H1 (cell line): ENCODE measurements at regions not wholly inside any gene's neighbourhood (a gene's known extent, or its start where the extent isn't known, plus 50 kb on each side); places are given as distances from the start of the nearest gene placed in this dataset.

Experiments
- CTCF ChIA-PET: fragments of 300-600 bp; sonication (Branson Sonifier 250); formaldehyde crosslinking; loops from one replicate; lab custom pipeline; 2021; ENCODE audit not compliant: partially characterized antibody; lab: Charles Lee
- POLR2A ChIA-PET: fragments of 300-600 bp; sonication (Branson Sonifier 250); formaldehyde crosslinking; loops from one replicate; lab custom pipeline; 2021; ENCODE audit warnings: inconsistent platforms; ENCODE audit not compliant: partially characterized antibody; lab: Charles Lee
- DNase-seq, 2 experiments: peaks; one replicate each; pipeline versions ENCODE4 v3.0.0 to v3.0.0-alpha.2; 2010 to 2022; ENCODE audit warnings: low spot score in 2 of 2, low read depth in 1 of 2, mixed read lengths in 1 of 2
- FAIRE-seq: peaks from 2 replicates; lab custom pipeline; 2011; peaks lifted over from hg19 to GRCh38; lab: Jason Lieb, UNC
- H2AFZ ChIP-seq: 2 replicates; pipeline ENCODE4 v1.8.1; 2012; ENCODE audit warnings: low read length, inconsistent platforms
- H2AK5ac ChIP-seq: 2 replicates; pipeline ENCODE4 v1.6.1; 2013; ENCODE audit warnings: low read depth, low read length
- H2BK120ac ChIP-seq: replicated peaks from 2 replicates; pipeline ENCODE3; 2013; ENCODE audit warnings: low read depth, low read length, inconsistent platforms
- H2BK12ac ChIP-seq: 2 replicates; pipeline ENCODE4 v1.6.1; 2013; ENCODE audit warnings: low read depth, low read length
- H2BK15ac ChIP-seq: 2 replicates; pipeline ENCODE4 v1.6.1; 2013; ENCODE audit warnings: low read length
- H2BK20ac ChIP-seq: 2 replicates; pipeline ENCODE4 v1.6.1; 2013; ENCODE audit warnings: low read length
- H2BK5ac ChIP-seq: 2 replicates; pipeline ENCODE4 v1.6.1; 2013; ENCODE audit warnings: low read depth, low read length
- H3K14ac ChIP-seq: 2 replicates; pipeline ENCODE4 v1.6.1; 2013; ENCODE audit warnings: inconsistent platforms; ENCODE audit not compliant: insufficient read length
- H3K18ac ChIP-seq: 2 replicates; pipeline ENCODE4 v1.6.1; 2013; ENCODE audit warnings: low read length; ENCODE audit errors: extremely low read depth
- H3K23ac ChIP-seq: 2 replicates; pipeline ENCODE4 v1.6.1; 2013; ENCODE audit warnings: inconsistent platforms; ENCODE audit not compliant: insufficient read length
- H3K23me2 ChIP-seq: 2 replicates; pipeline ENCODE4 v1.6.1; 2013; ENCODE audit warnings: low read depth, low read length
- H3K27ac ChIP-seq: 2 replicates; pipeline ENCODE4 v1.6.1; 2011; ENCODE audit warnings: low read depth, low read length, inconsistent platforms
- H3K27me3 ChIP-seq, 4 experiments: replicated peaks in 1 of 4; 1 replicate in 1 of 4; 2 replicates in 3 of 4; pipeline versions ENCODE4 v1.6.1 to v1.8.1; 2011 to 2013; ENCODE audit warnings: low read length in 3 of 4, mild to moderate bottlenecking in 3 of 4, inconsistent platforms in 2 of 4, mixed read lengths in 2 of 4, moderate library complexity in 1 of 4; ENCODE audit not compliant: control insufficient read depth in 3 of 4, insufficient read depth in 3 of 4; ENCODE audit errors: extremely low read depth in 1 of 4
- H3K36me3 ChIP-seq, 4 experiments: 2 replicates each; pipeline versions ENCODE4 v1.6.1 to v1.8.1; 2011 to 2013; ENCODE audit warnings: mild to moderate bottlenecking in 4 of 4, low read length in 3 of 4, moderate library complexity in 2 of 4, control low read depth in 1 of 4, inconsistent platforms in 1 of 4; ENCODE audit not compliant: insufficient read depth in 4 of 4, control insufficient read depth in 2 of 4
- H3K4ac ChIP-seq: replicated peaks from 2 replicates; pipeline ENCODE3; 2013; ENCODE audit warnings: low read length, low read depth, mixed read lengths, inconsistent platforms; ENCODE audit not compliant: insufficient read length
- H3K4me1 ChIP-seq, 4 experiments: replicated peaks in 1 of 4; 1 replicate in 1 of 4; 2 replicates in 3 of 4; pipeline versions ENCODE4 v1.6.1 to v1.8.1; 2011 to 2013; ENCODE audit warnings: low read length in 3 of 4, inconsistent platforms in 2 of 4, mixed read lengths in 1 of 4; ENCODE audit not compliant: insufficient read depth in 4 of 4, control insufficient read depth in 3 of 4
- H3K4me2 ChIP-seq, 2 experiments: 2 replicates each; pipeline versions ENCODE4 v1.6.1 to v1.8.1; 2011 to 2013; ENCODE audit warnings: low read depth in 2 of 2, low read length in 2 of 2, control low read depth in 1 of 2, inconsistent platforms in 1 of 2, mild to moderate bottlenecking in 1 of 2; ENCODE audit not compliant: insufficient read depth in 1 of 2
- H3K4me3 ChIP-seq, 4 experiments: fragments of 200-600, 300-600 bp in 1 of 4; sonication (generic), shearing (Covaris generic), sonication (Bioruptor Twin) in 1 of 4; 2 replicates each; pipeline versions ENCODE4 v1.5.1 to v1.8.1; 2011 to 2016; ENCODE audit warnings: low read length in 4 of 4, low read depth in 3 of 4, control low read depth in 2 of 4, inconsistent platforms in 2 of 4, mild to moderate bottlenecking in 2 of 4, mixed read lengths in 1 of 4, moderate library complexity in 1 of 4; ENCODE audit not compliant: insufficient read depth in 2 of 4; ENCODE audit errors: extremely low read depth in 1 of 4
- H3K56ac ChIP-seq: replicated peaks from 2 replicates; pipeline ENCODE3; 2013; ENCODE audit warnings: low read depth, mild to moderate bottlenecking, mixed read lengths, low read length, inconsistent platforms; ENCODE audit not compliant: insufficient read length
- H3K79me1 ChIP-seq: 2 replicates; pipeline ENCODE4 v1.6.1; 2013; ENCODE audit warnings: low read depth, low read length, control low read depth
- H3K79me2 ChIP-seq, 2 experiments: 2 replicates each; pipeline versions ENCODE4 v1.6.1 to v1.8.1; 2012 to 2013; ENCODE audit warnings: low read length in 2 of 2, mild to moderate bottlenecking in 2 of 2, inconsistent platforms in 1 of 2; ENCODE audit not compliant: insufficient read depth in 2 of 2, control insufficient read depth in 1 of 2
- H3K9ac ChIP-seq, 4 experiments: replicated peaks in 1 of 4; 1 replicate in 1 of 4; 2 replicates in 3 of 4; pipeline versions ENCODE4 v1.6.1 to v1.8.1; 2011 to 2013; ENCODE audit warnings: low read depth in 3 of 4, low read length in 3 of 4, control low read depth in 2 of 4, mild to moderate bottlenecking in 2 of 4, moderate library complexity in 2 of 4, inconsistent platforms in 1 of 4; ENCODE audit errors: extremely low read depth in 1 of 4
- H3K9me3 ChIP-seq, 2 experiments: 2 replicates each; pipeline versions ENCODE4 v1.6.1 to v1.8.1; 2012 to 2013; ENCODE audit warnings: mild to moderate bottlenecking in 2 of 2, moderate library complexity in 2 of 2, control low read depth in 1 of 2, inconsistent platforms in 1 of 2, low read depth in 1 of 2, low read length in 1 of 2, mixed read lengths in 1 of 2; ENCODE audit not compliant: insufficient read depth in 2 of 2
- H4K20me1 ChIP-seq, 2 experiments: replicated peaks in 1 of 2; 2 replicates each; pipeline versions ENCODE3 to v1.8.1; 2011 to 2013; ENCODE audit warnings: inconsistent platforms in 2 of 2, low read length in 2 of 2, mild to moderate bottlenecking in 1 of 2; ENCODE audit not compliant: insufficient read depth in 2 of 2, control insufficient read depth in 1 of 2
- H4K5ac ChIP-seq: 2 replicates; pipeline ENCODE4 v1.6.1; 2013; ENCODE audit warnings: low read length, low read depth, mixed read lengths, inconsistent platforms; ENCODE audit not compliant: insufficient read length
- H4K8ac ChIP-seq: 2 replicates; pipeline ENCODE4 v1.8.0; 2013; ENCODE audit warnings: mild to moderate bottlenecking, moderate library complexity, low read length, inconsistent platforms; ENCODE audit not compliant: insufficient read depth; ENCODE audit errors: extremely low read depth
- H4K91ac ChIP-seq: replicated peaks from 2 replicates; pipeline ENCODE3; 2013; ENCODE audit warnings: low read length, mixed read lengths, inconsistent platforms; ENCODE audit not compliant: insufficient read length
- CHD2 ChIP-seq: IDR thresholded peaks from 2 replicates; pipeline ENCODE4 v1.6.1; 2012; ENCODE audit warnings: low read length, improper control_type of control experiment
- GTF2F1 ChIP-seq: IDR thresholded peaks from 2 replicates; pipeline ENCODE4 v1.6.1; 2012; ENCODE audit warnings: low read depth, low read length, improper control_type of control experiment, borderline replicate concordance
- JUND ChIP-seq: IDR thresholded peaks from 2 replicates; pipeline ENCODE4 v1.6.1; 2011; ENCODE audit warnings: mild to moderate bottlenecking, improper control_type of control experiment, low read length
- MAFK ChIP-seq: IDR thresholded peaks from 2 replicates; pipeline ENCODE4 v1.6.1; 2012; ENCODE audit warnings: low read depth, mild to moderate bottlenecking, improper control_type of control experiment, low read length
- RBBP5 ChIP-seq: IDR thresholded peaks from 2 replicates; pipeline ENCODE4 v1.7.1; 2012; ENCODE audit warnings: low read depth, mild to moderate bottlenecking, inconsistent platforms, low read length, moderate library complexity, borderline replicate concordance
- RNF2 ChIP-seq: fragments of 200-900, 300-1000 bp; sonication (generic); IDR thresholded peaks from 2 replicates; pipeline ENCODE4 v1.7.1; 2016; ENCODE audit warnings: borderline replicate concordance, low read depth, mild to moderate bottlenecking, antibody characterized with exemption, low read length; ENCODE audit not compliant: poor library complexity, severe bottlenecking; ENCODE audit errors: missing control alignments
- SRF ChIP-seq: IDR thresholded peaks from 2 replicates; pipeline ENCODE4 v1.6.1; 2011; ENCODE audit warnings: mild to moderate bottlenecking, low read depth, low read length, moderate library complexity
- ZNF274 ChIP-seq: IDR thresholded peaks from 2 replicates; pipeline ENCODE4 v1.7.0; 2012; ENCODE audit warnings: low read length, borderline replicate concordance; ENCODE audit errors: extremely low read depth
- WGBS, 2 experiments: shearing (Covaris generic) in 1 of 2; methylation state at CpG; one replicate each; pipeline versions ENCODE4 v1.1.6 to v1.1.7; 2013 to 2015; ENCODE audit warnings: low lambda C conversion rate in 2 of 2, mixed read lengths in 2 of 2, inconsistent platforms in 1 of 2, low coverage in 1 of 2, missing lambda C conversion rate in 1 of 2; ENCODE audit not compliant: insufficient replicate concordance in 2 of 2, insufficient coverage in 1 of 2, insufficient read length in 1 of 2; ENCODE audit errors: extremely low coverage in 1 of 2, missing lambda C conversion rate in 1 of 2; 5-methylcytosine and 5-hydroxymethylcytosine counted together

GRCh38 chr15:59751552-59752413 lies 62.7 kb upstream of the BNIP2 start:
- Histone ChIP-seq H3K27me3 (no peaks in the 10 kb centered on the region; a peak in 1 of 7 replicates), H2AK5ac (no peak overlapping the region), H3K27ac (no peak overlapping the region), H3K4me2 (no peak overlapping the region), H3K18ac (no peak overlapping the region), H4K91ac (no peak overlapping the region), H3K4me3 (no peak overlapping the region), H3K79me1 (no peaks in the 10 kb centered on the region), H2BK15ac (no peak overlapping the region), H3K36me3 (no peaks in the 10 kb centered on the region), H2BK5ac (no peak overlapping the region), H3K9ac (no peak overlapping the region), H2AFZ (0 out of 2 replicates have a peak overlapping the region, but pooled peaks have one; percentile 31), H3K4me1 (peaks cover 0 to 3% (median 0%) of the 10 kb centered on the region in 4 experiments; a peak in 1 of 7 replicates), H3K4ac (no peak overlapping the region), H4K5ac (no peak overlapping the region), H4K8ac (no peak overlapping the region), H3K14ac (no peak overlapping the region), H4K20me1 (no peaks in the 10 kb centered on the region), H2BK120ac (no peak overlapping the region), H2BK12ac (no peak overlapping the region), H3K56ac (no peak overlapping the region), H3K23me2 (no peaks in the 10 kb centered on the region), H3K9me3 (no peaks in the 10 kb centered on the region), H3K79me2 (no peaks in the 10 kb centered on the region), H3K23ac (no peak overlapping the region), H2BK20ac (no peak overlapping the region)
- no peak for DNase-seq
- CTCF ChIA-PET: interaction anchor here (0.6 to 10.4 kb wide), 44 partner anchors 8 to 607 kb away, joined by 3 to 120 read pairs (median 4); no protein-coding TSS in a partner anchor
- 74% methylated on average over 7 of the region's 7 CpGs; no CpG with 5 or more reads in 1 of the 2 experiments for WGBS, 2 experiments
- POLR2A ChIA-PET: interaction anchor here (1.3 kb wide), 1 partner anchor 9 kb away, joined by 4 read pairs; no protein-coding TSS in a partner anchor
- FAIRE-seq: peak; percentile 95
- TF ChIP-seq RBBP5 (no peak), SRF (no peak), CHD2 (no peak), MAFK (no peak), JUND (0 out of 2 replicates have a peak, but pooled peaks have one; percentile 11), ZNF274 (no peak), GTF2F1 (no peak), RNF2 (no peak)
